Fibroblast of skin of abdomen (primary cell): ENCODE measurements at regions not wholly inside any gene's neighbourhood (a gene's known extent, or its start where the extent isn't known, plus 50 kb on each side); places are given as distances from the start of the nearest gene placed in this dataset.

Experiments
- DNase-seq: peaks from one replicate; pipeline ENCODE4 v3.0.0-alpha.2; 2013

DNA sequence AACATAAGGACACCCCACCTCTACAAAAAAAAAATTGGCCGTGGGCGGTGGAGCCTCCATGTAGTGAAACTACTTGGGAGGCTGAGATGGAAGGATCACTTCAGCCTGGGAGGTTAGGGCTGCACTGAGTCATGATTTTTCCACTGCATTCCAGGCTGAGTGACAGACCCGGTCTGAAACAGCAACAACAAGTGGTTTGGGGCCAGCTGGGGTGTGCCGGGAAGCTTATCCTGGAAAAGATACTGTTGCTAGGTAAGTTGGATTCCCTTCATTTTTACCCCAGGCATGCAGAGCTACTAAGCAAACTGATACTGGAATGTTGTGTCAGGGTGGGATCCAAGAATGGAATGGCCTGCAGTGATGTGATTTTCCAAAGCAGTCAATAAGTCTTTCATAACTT, 57.0 kb downstream of the XAGE2 start:
- DNase-seq, result peak; percentile 60

GRCh38 chrX:52426810-52427209, 58.0 kb downstream of the XAGE2 start:
- DNase-seq, result no peak

DNA sequence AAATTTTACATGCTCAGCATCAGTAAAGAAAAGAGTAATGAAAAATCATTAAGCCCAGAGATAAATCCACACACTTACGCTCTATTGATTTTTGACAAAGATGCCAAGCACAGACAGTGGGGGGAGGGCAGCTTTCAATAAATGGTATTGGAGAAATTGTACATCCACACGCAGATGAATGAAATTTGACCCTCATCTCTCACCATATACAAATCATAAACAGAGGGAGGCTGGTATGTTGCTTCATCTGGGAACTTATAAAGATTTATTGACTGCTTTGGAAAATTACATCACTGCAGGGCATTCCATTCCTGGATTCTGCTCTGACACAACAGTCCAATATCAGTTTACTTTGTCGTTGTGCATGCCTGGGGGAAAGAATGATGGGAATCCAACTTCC, 58.4 kb upstream of the XAGE1A start:
- peak; percentile 27 for DNase-seq
